Smooth muscle cell (in vitro differentiated cells): ENCODE measurements at regions not wholly inside any gene's neighbourhood (a gene's known extent, or its start where the extent isn't known, plus 50 kb on each side); places are given as distances from the start of the nearest gene placed in this dataset.
A peak's percentile ranks its signal among the peaks of the same experiment; 100 is the strongest.

Experiments used
- DNase-seq: peaks from one replicate; lab custom pipeline; 2025; ENCODE audit not compliant: unreplicated experiment; lab: John Stamatoyannopoulos, UW
- H2AFZ ChIP-seq: fragments of 200-600 bp; sonication (generic); 2 replicates; pipeline ENCODE4 v1.6.0; 2016; ENCODE audit warnings: antibody characterized with exemption, low read depth, mild to moderate bottlenecking
- H3F3A ChIP-seq: fragments of 200-600 bp; sonication (generic); 2 replicates; pipeline ENCODE4 v1.6.0; 2017; ENCODE audit warnings: antibody characterized with exemption, low read depth
- H3K27ac ChIP-seq: fragments of 200-600 bp; sonication (generic); 2 replicates; pipeline ENCODE4 v1.5.1; 2016; ENCODE audit warnings: low read depth, mild to moderate bottlenecking
- H3K27me3 ChIP-seq: fragments of 200-600 bp; sonication (generic); 2 replicates; pipeline ENCODE4 v1.6.1; 2016; ENCODE audit warnings: low read depth, mild to moderate bottlenecking
- H3K36me3 ChIP-seq: fragments of 200-600 bp; sonication (generic); 2 replicates; pipeline ENCODE4 v1.5.1; 2016; ENCODE audit warnings: low read depth
- H3K4me1 ChIP-seq: fragments of 200-600 bp; sonication (generic); 2 replicates; pipeline ENCODE4 v1.5.1; 2016; ENCODE audit warnings: low read depth
- H3K4me2 ChIP-seq: fragments of 200-600 bp; sonication (generic); 2 replicates; pipeline ENCODE4 v1.6.0; 2016; ENCODE audit warnings: mild to moderate bottlenecking
- H3K4me3 ChIP-seq: fragments of 200-600 bp; sonication (generic); 2 replicates; pipeline ENCODE4 v1.5.1; 2016; ENCODE audit warnings: mild to moderate bottlenecking
- H3K79me2 ChIP-seq: fragments of 200-600 bp; sonication (generic); 2 replicates; pipeline ENCODE4 v1.6.0; 2016; ENCODE audit warnings: low read depth, mild to moderate bottlenecking
- H3K9ac ChIP-seq: fragments of 200-600 bp; sonication (generic); 2 replicates; pipeline ENCODE4 v1.6.0; 2016; ENCODE audit warnings: low read depth
- H3K9me3 ChIP-seq: fragments of 200-600 bp; sonication (generic); replicated peaks from 2 replicates; pipeline ENCODE4 v1.5.1; 2016; ENCODE audit warnings: low read depth
- H4K20me1 ChIP-seq: fragments of 200-600 bp; sonication (generic); 2 replicates; pipeline ENCODE4 v1.6.0; 2016; ENCODE audit warnings: low read depth
- CTCF ChIP-seq: fragments of 200-600 bp; sonication (generic); IDR thresholded peaks from 2 replicates; pipeline ENCODE4 v1.5.1; 2017; ENCODE audit warnings: borderline replicate concordance, mild to moderate bottlenecking, antibody characterized with exemption; ENCODE audit not compliant: insufficient read depth, poor library complexity, severe bottlenecking
- WGBS: methylation state at CpG from one replicate; pipeline ENCODE4 v1.1.7; 2016; ENCODE audit warnings: low lambda C conversion rate; 5-methylcytosine and 5-hydroxymethylcytosine counted together

GRCh38 chr1:165116171-165116570 lies 240.3 kb downstream of the LMX1A start:
- H3K27me3 ChIP-seq = peaks cover 79% of the 10 kb centered on the region
- DNase-seq = no peak
- no peak overlapping the region for H3K9ac ChIP-seq
- TF ChIP-seq CTCF = no peak
- no peak overlapping the region for H3K4me2 ChIP-seq
- H3F3A ChIP-seq = no peaks in the 10 kb centered on the region
- no peaks in the 10 kb centered on the region for H3K36me3 ChIP-seq
- H4K20me1 ChIP-seq = no peaks in the 10 kb centered on the region
- no peaks in the 10 kb centered on the region for H3K9me3 ChIP-seq
- H3K4me1 ChIP-seq = no peaks in the 10 kb centered on the region
- no peak overlapping the region for H2AFZ ChIP-seq
- 74% methylated on average over 1 of the region's 1 CpG for WGBS
- no peak overlapping the region for H3K27ac ChIP-seq
- no peaks in the 10 kb centered on the region for H3K79me2 ChIP-seq
- no peak overlapping the region for H3K4me3 ChIP-seq

DNA sequence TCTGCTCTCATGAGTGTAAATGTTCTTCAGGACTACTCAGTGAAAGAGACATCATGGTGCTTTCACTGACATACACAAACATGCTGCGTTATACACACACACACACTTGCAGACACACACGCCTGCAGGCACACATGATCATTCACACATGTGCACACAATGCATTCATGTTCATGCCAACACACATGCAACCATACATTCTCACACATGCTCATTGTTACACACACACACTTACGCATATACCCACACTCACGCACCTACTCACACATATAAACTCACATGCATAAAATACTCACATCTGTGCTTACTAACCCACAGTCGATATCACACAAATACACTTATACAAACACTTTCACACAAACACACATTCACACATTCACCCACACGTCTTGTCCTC lies 241.6 kb downstream of the LMX1A start:
- Histone ChIP-seq H3K36me3 (no peaks in the 10 kb centered on the region), H3K4me3 (no peak overlapping the region), H3K4me1 (no peaks in the 10 kb centered on the region), H3F3A (no peaks in the 10 kb centered on the region), H3K27ac (no peak overlapping the region), H2AFZ (no peak overlapping the region), H3K4me2 (no peak overlapping the region), H3K79me2 (no peaks in the 10 kb centered on the region), H3K9me3 (no peaks in the 10 kb centered on the region), H3K9ac (no peak overlapping the region), H4K20me1 (no peaks in the 10 kb centered on the region), H3K27me3 (peaks cover 79% of the 10 kb centered on the region)
- WGBS = 75% methylated on average over 6 of the region's 6 CpGs
- TF ChIP-seq CTCF = no peak
- no peak for DNase-seq

DNA sequence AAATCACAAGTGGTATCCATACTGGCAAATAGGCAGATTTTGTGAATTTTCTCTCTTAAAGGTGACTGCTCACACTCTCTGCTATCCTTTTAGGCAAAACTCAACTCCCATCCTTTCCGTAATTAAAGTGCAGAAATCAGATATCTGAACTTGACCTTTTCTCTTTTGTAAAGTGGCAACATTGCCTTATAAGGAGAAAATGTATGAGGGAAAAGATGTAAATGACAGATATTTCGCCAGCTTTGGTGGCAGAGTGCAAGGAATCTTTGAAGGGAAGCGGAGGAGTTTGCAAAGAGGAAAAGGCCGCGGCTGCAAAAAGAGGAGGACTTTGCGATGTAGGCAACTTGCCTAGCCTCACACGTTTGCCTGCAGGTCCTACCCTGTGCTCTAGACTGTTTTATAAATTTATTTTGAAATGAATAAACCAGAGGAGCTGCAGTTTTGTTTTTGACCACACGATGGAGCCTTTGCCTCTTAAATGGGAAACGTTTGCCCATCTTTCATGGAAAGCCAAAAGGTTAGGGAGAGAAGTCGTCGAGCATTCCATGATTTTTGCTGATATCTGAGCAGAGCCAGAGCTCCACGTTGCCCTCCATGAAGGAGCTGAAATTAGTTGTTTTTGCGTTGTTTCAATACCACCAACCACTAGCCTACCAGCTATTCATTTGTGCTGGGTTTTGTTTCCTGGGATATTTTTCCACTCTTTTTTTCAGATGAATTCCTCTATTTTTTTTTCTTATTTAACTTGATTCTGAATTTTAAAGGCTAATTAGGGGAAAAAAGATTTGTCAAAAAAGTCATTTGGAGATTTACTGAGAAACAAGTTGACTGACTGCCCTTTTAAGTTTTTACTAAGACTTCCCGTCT lies 242.3 kb downstream of the LMX1A start:
- H4K20me1 ChIP-seq = no peaks in the 10 kb centered on the region
- no peak overlapping the region for H3K4me2 ChIP-seq
- peak; percentile 85 for TF ChIP-seq CTCF
- H3K36me3 ChIP-seq = no peaks in the 10 kb centered on the region
- no peaks in the 10 kb centered on the region for H3K79me2 ChIP-seq
- WGBS = 25% methylated on average over 14 of the region's 14 CpGs
- H3K4me3 ChIP-seq = no peak overlapping the region
- no peaks in the 10 kb centered on the region for H3F3A ChIP-seq
- H3K27me3 ChIP-seq = peaks cover 73% of the 10 kb centered on the region
- no peak overlapping the region for H3K9ac ChIP-seq
- no peaks in the 10 kb centered on the region for H3K9me3 ChIP-seq
- no peaks in the 10 kb centered on the region for H3K4me1 ChIP-seq
- DNase-seq = no peak
- H2AFZ ChIP-seq = no peak overlapping the region
- no peak overlapping the region for H3K27ac ChIP-seq

- no peaks in the 10 kb centered on the region for H3K36me3 ChIP-seq
- 88% methylated on average over 7 of the region's 7 CpGs for WGBS
These were observed 244.3 kb downstream of the LMX1A start for GRCh38 chr1:165112260-165112659.

More at GRCh38 chr1:165112260-165112659, 244.3 kb downstream of the LMX1A start:
- Histone ChIP-seq H3K4me2 (no peak overlapping the region), H3K4me1 (no peaks in the 10 kb centered on the region), H3K79me2 (no peaks in the 10 kb centered on the region), H3K9me3 (no peaks in the 10 kb centered on the region), H2AFZ (no peak overlapping the region), H3F3A (no peaks in the 10 kb centered on the region), H3K27ac (no peak overlapping the region), H3K9ac (no peak overlapping the region), H3K27me3 (peaks cover 54% of the 10 kb centered on the region), H3K4me3 (no peak overlapping the region), H4K20me1 (no peaks in the 10 kb centered on the region)
- DNase-seq = no peak
- TF ChIP-seq CTCF = no peak
